HT-29 (cell line): ENCODE measurements at regions not wholly inside any gene's neighbourhood (a gene's known extent, or its start where the extent isn't known, plus 50 kb on each side); places are given as distances from the start of the nearest gene placed in this dataset.

ENCODE experiments used
- DNase-seq: peaks from one replicate; pipeline ENCODE4 v3.0.0-alpha.2; 2015; ENCODE audit warnings: low spot score

- no peak for DNase-seq
Measured at GRCh38 chr3:28900301-28900700, 380.6 kb upstream of the RBMS3 start.

- no peak for DNase-seq
Measured at GRCh38 chr3:28901018-28901417, 379.9 kb upstream of the RBMS3 start.

- DNase-seq: no peak
Measured at GRCh38 chr3:28903171-28903601, 377.7 kb upstream of the RBMS3 start.

DNA sequence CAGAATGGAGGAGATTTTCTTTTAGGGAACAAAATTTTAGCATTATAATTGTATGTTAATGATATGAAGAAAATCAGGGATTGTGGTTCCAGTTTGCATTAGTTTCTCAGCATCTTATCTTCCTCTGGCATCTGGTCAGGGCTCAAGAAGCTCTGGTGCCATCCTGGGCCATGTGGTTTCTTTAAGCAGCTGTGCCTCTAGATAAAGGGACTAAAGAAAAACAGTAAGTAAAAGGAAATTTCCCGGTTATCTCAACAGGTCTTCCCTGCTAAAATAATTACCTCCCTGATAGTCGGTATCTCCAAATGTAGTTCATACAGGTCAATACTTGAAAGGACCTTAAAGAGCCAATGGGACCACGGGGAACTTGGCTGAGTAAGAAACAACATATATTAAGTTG lies 375.1 kb upstream of the RBMS3 start:
- no peak for DNase-seq

- no peak for DNase-seq
Measured at GRCh38 chr3:28906561-28907310, 374.1 kb upstream of the RBMS3 start.

- DNase-seq: no peak
Measured at GRCh38 chr3:28907616-28908015, 373.3 kb upstream of the RBMS3 start.

- no peak for DNase-seq
Measured at GRCh38 chr3:28912120-28912885, 368.6 kb upstream of the RBMS3 start.

- DNase-seq: no peak
Measured at GRCh38 chr3:28915741-28916500, 364.9 kb upstream of the RBMS3 start.

- DNase-seq: no peak
Measured at GRCh38 chr3:28916713-28917499, 364.0 kb upstream of the RBMS3 start.

DNA sequence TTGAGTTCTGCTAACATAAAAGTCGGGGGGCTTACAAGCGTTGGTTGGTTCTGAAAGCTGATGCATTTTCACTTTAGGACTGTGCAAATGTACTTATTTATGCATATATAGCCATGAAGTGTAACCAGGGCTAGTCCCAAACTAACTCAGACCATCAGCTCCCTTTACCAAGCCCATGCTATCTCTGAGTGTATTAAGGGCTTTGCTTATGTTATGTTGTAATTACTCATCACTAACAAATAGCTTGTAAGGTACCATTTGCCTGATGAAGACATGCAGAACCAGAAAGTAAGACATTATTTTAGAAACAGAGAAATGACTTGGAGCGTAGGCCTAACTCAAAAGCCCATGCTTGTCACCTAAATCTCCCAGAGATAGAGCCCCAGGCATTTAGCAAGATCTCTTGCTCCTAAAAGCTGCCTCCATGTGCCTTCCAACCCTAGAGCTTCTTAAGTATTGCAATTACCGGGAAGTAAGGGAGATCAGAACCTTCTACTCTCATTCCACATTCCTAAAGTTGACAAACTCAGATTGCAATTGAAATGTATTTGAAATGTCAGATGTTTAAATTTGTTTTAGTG lies 362.9 kb upstream of the RBMS3 start:
- DNase-seq: no peak

- no peak for DNase-seq
Measured at GRCh38 chr3:28922376-28922775, 358.5 kb upstream of the RBMS3 start.

DNA sequence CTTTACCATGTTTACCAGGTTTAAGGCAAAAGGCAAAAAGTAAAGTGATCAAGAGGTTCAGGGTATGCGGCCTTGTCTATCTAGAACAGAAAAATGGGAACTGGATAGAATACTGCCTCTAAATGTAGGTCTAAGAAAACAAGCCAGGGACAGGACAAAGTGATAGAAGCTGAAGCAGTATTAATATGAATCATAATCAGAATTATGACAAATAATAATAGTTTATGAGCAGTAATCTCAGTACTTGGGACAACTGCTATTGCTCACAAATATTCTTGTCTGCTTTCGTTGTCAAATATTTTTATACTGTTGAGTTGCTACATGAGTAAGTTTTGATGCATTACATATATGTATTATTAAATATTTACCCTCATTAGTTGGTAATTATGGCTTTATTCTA lies 356.9 kb upstream of the RBMS3 start:
- no peak for DNase-seq

DNA sequence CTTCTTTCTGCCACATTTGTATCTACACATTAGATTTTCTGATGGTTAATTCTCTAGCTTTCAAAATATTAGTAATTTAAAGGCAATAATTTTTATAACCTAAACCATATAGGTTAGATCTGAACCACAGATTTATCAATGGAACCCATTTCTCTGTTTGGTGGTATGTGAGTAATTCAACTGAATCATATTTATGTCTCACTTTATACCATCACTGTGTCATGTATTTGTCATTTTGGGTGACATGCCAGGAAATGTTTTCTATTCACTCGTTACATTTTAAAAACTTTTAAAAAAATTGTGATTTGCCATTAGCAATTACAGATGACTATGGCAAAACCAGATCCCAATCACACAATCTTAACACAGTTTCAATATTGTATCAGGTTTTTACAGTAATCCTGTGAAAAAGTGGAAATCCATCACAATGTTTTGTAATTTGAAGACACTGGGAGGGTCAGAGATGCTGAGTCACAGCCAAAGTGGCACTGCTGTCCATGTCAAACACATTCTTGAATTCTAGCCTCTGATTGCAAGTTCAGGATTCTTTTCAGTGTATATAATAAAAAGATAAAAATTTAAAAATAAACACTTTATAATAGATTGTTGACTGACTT lies 356.0 kb upstream of the RBMS3 start:
- DNase-seq: no peak

GRCh38 chr3:28933337-28933736 lies 347.5 kb upstream of the RBMS3 start:
- DNase-seq: no peak

DNA sequence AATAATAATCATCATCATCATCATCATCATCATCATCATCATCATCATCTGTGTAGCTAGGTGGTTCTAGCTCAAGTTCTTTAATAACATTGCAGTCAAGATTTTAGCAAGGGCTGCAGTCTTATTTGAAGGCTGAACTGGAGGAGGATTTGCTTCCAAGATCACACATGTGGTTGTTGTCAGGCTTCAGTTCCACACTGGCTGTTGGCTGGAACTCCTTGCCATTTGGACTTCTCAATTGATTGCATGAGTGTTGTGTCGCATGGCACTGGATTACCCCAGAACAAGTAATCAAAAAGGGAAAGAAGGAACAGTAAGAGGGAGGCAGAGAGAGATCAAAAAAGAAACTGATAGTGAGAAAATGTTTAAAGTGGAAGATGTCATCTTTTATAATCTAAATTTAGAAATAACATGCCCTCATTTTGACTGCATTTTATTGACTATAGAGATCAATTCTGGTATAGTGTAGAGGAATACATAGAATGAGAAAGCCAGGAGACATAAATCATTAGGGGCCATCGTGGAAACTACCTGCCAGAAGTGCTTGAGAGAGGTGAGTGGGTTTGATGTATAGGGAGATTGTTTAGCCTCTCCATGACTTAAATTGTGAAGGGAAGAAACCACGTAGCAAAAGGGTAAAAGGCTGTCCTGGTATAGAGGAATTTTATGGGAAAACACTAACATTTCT lies 346.6 kb upstream of the RBMS3 start:
- no peak for DNase-seq

DNA sequence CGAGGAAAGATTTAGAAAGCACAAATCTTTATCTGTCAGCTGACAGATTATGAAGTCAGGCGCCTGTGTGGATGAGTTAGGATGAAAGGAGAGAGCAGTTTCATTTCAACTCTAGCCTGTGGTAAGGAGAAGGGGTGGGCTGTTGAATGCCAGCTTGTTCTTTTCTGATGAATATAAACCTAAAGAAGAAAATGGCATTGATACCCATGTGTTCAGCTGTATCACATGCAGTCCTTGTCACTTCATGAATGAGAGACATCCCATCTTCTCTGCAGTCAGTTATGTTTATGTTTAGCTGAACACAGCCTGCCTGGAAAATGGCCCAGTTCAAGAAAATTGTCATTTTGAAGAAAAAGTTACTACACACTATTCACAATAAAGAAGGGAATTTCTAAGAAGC lies 345.7 kb upstream of the RBMS3 start:
- DNase-seq: no peak

DNA sequence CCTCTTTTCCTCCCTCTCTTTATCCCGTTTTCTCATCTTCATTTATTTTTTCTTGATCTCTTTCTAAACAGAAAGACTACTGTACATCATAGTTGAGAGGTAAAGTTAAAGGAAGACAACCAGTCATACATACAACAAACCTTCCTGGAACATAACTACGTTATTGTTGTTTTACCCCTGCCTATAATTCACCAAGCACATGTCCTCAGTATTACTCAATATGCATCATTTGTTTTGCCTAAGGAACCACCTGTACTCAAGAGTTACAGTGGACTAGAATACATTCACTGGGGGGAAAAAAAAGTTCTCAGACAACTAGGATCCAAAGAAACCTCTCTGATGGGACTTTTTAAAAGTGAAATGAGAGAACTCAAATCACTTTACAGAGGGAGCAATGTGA lies 344.7 kb upstream of the RBMS3 start:
- DNase-seq: no peak

- no peak for DNase-seq
Measured at GRCh38 chr3:28940530-28940929, 340.3 kb upstream of the RBMS3 start.

GRCh38 chr3:28940994-28941393 lies 339.9 kb upstream of the RBMS3 start:
- DNase-seq: no peak

DNA sequence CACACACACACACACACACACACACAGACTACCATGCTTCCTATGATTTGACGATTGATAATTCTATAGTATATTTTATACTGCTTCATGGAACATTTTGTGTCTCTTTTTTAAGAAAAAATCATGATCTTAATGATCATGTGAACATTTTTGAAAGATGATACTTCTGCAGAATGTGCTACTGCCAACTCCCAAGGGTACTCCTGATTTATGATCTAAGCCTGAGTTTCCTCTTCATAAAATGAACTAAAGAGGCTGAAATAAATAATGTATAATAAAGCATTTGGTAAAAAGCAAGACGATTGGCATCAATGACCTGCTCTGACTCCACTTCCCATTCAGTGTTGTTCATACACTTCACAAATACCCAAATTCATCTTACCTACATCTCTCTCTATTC lies 333.8 kb upstream of the RBMS3 start:
- DNase-seq: no peak
